ENCODE measurements at regions not wholly inside any gene's neighbourhood (a gene's known extent, or its start where the extent isn't known, plus 50 kb on each side); places are given as distances from the start of the nearest gene placed in this dataset.
"Not testable (repeated sequence)": the region's sequence is repeated elsewhere in the genome, so short reads cannot be mapped to it uniquely, and the experiment has no call there.

DNA sequence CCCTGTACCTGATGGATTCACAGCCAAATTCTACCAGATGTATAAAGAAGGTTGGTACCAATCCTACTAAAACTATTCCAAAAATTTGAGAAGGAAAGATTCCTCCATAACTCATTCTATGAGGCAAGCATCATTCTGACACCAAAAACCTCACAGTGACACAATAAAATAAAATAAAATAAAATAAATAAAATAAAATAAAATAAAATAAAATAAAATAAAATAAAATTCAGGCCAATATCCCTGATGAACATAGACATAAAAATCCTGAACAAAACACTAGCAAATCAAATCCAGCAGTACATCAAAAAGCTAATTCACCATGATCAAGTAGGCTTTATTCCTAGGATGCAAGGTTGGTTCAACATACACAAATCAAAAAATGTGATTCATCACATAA lies 108.1 kb downstream of the PROX1 start:
- DNase-seq (ENCODE audit: low spot score), result not testable (repeated sequence)

DNA sequence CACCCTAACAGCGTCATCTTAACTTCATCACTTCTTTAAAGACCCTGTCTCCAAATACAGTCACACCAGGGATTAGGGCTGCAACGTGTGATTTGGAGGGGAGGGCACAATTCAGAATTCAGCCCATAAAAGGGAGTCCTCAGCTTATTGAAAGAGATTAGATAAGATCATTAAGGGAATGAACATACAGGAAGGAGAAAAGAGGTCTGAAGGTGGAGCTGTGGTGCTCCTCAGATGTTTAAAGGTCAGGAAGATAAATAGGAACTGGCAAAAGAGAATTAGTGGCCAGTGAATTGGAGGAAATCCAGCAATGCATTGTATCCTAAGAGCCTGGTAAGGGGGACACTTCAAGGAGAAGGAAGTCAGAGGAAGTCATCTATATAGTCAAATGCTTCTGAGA lies 113.5 kb downstream of the PROX1 start:
- no peak for DNase-seq (ENCODE audit: low spot score)

DNA sequence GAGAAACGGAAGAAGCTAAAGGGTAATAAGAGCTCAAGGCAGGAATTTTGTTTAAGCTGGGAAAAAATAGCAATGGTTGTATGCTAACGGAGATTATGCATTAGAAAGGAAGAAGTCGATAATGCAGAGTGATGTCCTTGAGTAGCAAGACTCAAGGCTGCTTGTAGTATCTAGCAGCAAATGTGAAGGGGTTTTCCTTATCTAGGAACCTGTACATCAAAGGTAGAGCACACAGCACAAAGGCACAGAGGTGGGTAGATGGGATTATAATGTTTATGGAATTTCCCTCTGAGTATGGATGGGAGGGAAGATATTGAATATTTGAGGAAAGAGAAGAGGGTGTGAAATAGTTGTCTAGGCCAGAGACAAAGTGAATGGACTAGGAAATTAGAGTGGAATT lies 114.1 kb downstream of the PROX1 start:
- no peak for DNase-seq (ENCODE audit: low spot score)

DNA sequence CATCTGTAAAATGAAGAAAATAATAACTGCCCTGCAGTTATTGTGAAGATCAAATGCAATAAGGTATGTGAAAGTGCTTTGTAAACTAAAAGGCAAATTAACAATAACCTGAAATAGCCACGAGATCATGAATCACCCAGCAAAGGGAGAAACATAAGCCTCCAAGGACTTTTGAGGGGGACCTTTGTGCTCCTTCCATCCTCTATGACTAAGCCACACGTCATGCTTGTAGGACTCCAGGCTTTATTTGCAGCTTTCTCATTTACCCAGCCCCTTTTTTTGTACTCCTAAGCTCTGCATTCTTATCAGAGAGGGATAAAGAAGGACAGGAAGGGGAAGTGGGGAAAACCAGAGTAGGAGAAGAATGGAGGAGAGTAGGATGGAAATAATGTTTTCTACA lies 115.1 kb downstream of the PROX1 start:
- DNase-seq (ENCODE audit: low spot score), result no peak

DNA sequence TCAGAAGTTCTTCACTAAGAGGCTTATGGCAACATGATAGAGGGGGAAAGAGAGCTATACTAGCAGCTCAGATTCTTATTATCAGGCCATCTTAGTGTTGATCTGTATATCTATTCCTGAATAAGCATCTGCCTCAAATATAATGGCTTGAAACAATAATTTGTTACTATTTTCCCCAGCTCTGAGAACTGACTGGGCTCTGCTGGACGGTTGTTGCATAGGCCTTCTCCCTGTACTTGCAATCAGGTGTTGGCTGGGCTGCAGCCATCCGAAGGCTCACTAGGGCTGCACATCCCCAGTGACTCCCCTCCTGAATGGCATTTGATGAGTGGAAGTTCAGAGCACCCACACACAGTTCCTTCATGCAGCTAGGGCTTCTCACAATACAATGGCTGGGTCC lies 116.0 kb downstream of the PROX1 start:
- no peak for DNase-seq (ENCODE audit: low spot score)

DNA sequence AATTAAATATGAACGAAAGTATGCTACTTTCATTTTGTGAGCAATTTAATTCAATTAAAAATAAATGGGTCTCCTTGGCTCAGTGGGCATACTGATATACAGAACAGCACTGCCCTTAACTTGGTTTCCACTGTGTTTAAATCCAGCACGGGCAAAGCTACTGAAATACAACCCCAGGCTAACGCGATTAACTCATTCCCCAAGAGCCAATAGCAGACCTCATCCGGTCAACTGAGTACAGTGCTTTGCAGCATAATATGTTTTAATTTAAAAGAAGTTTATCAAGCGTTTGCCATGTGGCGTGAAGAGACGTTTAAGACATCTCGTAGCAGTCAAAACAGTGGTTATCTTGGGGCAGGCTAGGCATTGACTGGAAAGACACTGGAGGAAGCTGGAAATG lies 118.6 kb downstream of the PROX1 start:
- no peak for DNase-seq (ENCODE audit: low spot score)

DNA sequence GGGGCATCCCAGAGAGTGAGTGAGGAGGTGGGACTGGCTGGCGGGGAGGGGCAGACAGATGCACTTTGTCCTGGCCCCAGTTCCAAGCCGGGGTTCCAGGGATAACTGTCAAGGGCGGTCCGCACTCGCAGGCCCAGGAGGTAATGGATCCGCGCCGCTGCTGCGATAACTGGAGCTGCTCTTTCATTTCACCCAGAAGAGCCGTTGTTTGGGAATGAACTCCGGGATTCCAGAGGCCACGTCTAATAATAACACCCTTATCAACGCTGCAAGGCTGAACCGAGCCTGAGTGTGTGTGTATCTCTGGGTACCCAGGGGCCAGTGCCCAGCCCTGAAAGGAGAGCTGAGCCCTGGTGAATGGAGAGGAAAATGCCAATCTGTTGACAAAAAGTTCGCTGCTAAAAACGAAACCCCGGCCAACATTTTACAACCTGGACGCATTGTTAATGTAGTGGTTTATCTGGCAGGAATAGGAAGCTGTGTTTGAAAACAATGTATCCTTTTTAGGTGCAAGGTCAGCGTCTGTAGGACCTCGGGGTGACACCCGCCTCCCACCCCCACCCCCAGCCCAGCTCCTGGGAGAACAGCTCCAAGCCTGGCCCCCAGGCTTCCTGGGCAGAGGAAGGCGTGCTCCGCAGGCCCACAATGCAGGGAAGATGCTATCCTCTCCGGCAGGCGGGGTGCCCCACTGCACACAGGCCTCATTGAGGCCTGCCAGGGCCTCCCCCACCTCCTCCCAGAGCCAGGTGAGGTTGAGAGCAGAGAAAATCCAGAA lies 119.7 kb downstream of the PROX1 start:
- no peak for DNase-seq (ENCODE audit: low spot score)

DNA sequence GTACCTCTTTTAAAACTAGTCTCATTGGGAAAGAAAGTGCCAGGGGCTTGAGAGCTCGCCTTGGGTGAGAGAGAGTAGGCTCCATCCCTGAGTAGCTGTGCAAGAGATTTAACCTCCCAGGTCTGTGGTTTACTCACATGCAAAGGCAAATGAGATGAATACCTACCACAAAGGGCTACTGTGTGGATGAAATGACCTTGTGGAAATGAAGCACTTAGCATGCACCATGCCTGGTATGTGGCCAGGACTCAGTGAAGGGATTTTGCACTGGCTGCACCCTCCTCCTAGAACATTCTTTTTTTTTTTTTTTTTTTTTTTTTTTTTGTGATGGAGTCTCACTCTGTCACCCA lies 120.3 kb downstream of the PROX1 start:
- DNase-seq (ENCODE audit: low spot score), result no peak

DNA sequence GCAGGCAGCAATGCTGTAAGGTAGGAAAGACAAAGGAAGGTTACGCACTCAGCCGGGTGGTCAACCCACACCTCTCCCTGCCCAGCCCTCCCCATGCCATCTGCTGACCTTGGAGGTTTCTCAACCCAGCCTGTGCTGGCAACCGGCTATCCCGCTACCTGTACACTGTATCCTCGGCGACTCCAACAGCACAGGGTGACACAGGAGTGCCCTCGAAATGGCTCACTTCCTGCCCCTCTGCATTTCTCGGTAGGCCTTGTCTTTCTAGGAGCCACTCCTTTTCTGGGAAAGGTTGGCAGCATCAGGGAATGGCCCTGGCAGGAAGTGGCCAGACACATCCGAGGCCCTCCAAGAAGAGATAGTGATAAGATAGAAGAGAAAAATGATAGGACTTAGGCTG lies 124.0 kb downstream of the PROX1 start:
- DNase-seq (ENCODE audit: low spot score), result no peak

DNA sequence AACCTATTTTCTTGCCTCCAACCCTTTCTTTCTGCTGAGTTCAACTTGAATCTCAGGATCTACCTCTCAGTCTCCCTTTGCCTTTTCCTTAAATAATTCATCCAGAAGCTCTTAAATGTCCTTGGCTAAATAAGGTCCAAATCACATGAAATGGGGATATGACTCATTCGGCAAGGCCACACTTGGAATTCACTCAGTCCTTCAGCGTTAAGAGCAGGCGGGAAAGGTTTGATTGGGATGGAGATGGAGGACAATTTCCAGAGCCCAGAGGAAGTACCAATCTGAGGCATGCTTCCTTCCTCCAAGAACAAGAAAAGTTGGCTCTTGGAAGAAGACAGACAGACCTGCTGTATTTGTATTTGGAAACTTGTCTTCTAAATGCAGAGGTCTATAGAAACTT lies 128.5 kb downstream of the PROX1 start:
- no peak for DNase-seq (ENCODE audit: low spot score)

DNA sequence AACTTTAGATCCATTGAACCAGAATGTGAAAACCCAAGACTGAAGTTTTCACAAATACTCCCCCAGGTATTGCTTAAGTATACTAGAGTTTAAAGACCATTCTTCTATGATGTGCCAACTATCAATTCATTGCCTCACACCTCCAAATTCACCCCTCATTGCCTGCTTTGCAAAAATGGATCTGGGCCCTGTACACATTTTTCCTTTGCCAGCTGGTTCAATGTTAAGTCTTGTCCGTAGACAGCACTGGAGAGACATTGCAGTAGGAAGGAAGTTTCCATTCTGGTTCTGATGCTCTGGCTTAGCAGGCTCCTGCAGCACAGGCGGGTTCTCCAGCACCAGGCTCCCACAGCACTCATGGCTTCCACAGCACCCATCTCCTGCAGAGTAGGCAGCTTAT lies 130.0 kb downstream of the PROX1 start:
- no peak for DNase-seq (ENCODE audit: low spot score)

DNA sequence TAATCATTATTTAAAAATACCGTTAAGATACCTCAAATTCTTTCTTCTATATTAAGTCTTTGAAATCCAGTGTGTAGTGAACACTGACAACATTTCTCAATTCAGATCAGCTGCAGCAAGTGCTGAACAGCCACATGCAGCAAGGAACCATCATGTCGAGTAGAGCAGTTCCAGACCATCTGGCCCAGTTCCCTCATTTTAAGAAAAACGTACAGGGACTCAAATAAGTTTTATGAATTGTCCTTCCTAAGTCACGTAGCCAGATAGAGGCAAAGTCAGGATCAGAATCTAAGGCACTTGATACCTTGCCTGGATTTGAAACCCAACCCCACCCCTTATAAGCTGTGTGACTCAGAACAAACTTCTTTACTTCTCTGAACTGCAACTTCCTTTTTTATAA lies 132.4 kb downstream of the PROX1 start:
- no peak for DNase-seq (ENCODE audit: low spot score)

DNA sequence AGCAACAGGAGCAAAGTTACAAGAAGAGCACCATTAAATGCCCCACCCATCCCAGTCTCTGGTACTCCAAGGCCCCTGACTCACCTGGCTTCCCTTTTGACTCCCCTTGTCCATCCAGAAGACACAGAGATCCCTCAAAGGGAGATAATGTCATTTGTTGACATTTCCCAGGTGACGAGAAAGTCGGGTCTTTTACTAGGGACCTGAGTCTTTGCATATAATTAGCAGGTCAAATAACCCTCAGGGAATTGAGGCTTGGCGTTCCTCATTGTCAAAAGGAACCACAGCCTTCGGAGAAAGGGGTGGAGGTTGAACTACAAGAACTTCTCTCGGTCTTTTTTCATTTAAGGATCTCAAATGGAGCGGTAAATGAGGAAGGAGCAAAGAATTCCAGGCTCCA lies 133.2 kb downstream of the PROX1 start:
- no peak for DNase-seq (ENCODE audit: low spot score)

DNA sequence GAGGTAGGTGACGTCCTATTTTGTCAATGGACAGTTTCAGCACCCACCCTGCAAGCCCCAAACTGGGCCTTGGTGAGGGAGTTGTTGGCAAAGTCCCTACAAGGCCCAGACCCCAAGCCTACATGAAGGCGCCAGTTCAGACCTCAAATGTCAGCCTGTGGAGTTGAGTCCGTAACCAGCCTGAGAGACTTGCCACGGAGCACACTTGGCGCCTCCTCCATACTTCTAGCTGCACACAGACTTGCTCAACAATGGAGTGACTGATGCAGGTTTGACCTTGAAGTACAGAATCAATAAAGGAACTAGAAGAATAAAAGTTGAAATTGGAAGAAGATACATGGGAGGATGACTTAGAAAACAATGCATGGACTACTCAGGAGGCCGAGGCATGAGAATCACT lies 134.3 kb downstream of the PROX1 start:
- DNase-seq (ENCODE audit: low spot score), result no peak

DNA sequence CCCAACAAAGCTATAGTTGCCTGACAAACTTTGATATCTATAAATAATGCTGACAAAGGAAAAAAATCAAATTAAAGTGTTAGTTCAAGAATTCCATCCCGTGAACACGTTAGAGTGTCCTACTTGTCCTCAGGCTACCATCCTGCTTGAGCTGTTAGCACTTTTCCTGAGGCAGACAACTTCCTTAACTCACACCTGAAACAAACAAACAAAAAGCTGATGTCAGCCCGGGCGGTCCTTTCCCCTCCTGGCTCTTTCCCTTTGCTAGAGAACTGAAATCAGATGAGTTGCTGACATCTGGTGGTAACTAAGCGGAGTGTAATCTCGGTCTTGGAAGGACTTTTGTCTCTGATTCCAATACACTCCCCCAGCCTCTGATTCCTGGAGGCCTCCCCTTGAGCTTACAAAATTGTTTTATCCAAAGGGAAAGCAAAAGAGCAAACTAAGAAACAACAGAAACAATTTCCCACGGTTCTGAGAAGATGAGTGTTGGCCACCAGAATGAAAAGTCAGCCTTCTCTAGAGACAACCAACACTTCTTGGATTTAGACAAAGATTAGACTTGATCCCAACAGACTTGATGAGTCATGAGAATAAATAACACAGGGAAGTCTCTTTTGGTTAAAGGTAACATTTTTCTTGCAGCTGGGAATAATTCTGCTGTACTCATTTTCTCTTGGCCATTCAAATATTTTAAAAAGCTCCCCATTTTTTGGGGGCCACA lies 135.4 kb downstream of the PROX1 start:
- peak; percentile 30 for DNase-seq (ENCODE audit: low spot score)

DNA sequence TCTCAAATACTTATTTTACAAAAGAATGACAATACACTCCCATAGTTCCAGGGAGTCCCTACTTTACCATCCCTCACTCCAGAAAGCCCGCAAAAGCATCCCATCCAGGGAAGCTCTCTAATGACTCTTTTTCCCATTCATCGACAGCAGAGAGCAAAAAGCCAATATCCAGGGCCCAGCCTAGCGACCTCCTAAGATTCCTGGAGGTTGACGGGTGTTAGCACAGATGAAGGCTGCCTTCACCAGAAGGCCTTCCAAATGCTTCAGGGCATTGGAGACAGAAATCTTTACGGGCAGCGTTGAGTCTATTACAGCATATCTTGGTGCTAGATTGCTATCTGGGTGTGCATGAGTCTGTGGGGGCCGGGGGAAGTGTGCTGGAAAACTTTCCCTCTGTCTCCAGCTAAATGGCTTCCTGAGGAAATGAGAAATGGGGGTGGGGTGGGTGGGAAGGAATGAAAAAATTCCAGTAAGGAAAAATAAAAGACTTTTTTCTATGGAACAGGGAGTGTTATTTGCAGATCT lies 136.6 kb downstream of the PROX1 start:
- no peak for DNase-seq (ENCODE audit: low spot score)

DNA sequence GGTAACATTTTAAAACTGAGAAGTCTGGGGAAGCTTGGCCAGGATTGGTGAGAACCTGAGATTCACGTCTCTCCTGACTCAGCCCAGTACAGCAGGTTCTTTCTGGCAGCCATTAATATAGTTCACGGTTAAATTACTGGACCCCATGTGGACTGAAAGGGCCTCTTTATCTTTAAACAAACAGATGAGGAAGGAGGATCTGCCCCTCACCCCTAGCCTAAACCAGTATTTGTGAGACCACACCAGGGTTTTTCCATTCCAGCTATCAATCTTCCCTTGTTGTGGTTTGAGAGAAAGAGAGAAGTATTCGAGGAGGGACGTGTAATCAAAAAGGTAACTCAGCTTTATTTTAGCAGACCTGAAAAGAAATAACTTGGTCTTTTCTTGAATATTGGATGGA lies 137.1 kb downstream of the PROX1 start:
- no peak for DNase-seq (ENCODE audit: low spot score)

DNA sequence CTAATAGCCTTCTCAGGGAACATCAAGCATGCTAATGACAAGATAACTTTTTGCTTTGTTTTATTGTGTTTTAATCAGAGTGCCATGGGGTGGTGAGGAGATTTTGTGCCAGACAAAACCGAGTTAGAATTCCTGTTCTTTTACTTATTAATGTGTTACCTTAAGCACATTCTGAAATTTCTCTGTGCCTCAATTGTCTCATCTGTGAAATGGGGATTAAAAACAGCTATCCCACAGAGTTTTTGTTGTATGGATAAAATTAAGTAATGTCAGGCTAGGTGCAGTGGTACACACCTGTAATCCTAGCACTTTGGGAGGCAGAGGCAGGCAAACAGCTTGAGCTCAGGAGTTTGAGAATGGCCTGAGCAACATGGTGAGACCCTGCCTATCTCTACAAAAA lies 138.0 kb downstream of the PROX1 start:
- DNase-seq (ENCODE audit: low spot score), result no peak

DNA sequence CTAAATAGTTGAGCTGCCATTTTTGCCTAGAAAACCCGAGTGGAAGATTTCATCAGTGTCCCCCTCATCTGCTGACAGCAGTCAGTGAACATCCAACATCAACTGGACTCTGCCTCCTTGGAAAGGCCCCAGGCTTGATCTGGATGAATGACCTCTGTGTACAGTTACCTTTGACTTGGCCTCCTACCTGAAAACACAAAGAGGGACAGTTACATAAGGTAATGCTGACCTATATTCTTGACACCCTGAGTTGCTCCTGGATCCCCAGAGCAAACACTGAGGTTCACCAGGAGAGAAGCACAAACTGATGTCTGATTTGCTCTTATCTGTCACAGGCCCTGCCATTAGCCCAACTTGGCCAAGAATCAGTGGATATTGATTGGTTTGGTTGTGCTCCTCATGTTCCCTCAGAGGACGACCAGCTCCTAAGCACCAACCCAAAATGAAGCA lies 138.9 kb downstream of the PROX1 start:
- no peak for DNase-seq (ENCODE audit: low spot score)

DNA sequence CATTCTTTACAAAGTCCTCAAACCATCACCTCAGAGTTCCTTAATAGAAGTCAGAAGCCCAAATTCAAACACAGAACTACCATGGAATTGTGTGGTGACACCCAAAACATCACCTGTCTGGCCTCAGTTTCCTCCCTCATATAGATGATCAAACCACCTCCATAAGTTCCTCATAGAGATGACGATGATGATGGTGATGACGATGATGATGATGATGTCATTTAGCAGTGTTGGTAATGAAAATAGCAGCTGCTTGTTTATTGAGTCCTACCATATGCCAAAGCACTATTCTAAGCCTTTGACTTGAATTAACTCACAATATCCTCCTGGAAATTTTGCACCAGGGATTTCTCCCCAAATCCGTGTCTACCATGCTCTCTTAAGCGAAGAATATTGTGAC lies 139.9 kb downstream of the PROX1 start:
- no peak for DNase-seq (ENCODE audit: low spot score)

DNA sequence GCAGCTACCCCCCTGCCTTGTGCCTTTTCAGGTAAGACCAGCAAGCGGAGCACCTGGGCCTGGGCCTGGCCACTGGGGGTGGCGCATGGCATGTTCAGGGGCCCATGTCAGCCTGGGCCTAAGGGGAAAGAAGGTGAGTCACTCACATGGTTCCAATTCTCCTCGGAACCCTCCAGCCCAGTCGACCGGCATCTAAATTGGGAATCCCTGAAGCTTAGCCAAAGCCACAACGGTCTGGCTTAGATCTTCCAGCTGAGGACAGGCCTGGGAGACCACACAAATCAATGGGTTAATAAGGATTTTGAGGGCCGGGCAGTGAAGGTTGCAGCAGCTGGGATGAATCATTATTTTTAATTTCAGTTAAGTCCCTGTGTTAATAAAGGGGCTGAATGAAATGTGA lies 145.1 kb upstream of the SMYD2 start:
- DNase-seq (ENCODE audit: low spot score), result no peak

DNA sequence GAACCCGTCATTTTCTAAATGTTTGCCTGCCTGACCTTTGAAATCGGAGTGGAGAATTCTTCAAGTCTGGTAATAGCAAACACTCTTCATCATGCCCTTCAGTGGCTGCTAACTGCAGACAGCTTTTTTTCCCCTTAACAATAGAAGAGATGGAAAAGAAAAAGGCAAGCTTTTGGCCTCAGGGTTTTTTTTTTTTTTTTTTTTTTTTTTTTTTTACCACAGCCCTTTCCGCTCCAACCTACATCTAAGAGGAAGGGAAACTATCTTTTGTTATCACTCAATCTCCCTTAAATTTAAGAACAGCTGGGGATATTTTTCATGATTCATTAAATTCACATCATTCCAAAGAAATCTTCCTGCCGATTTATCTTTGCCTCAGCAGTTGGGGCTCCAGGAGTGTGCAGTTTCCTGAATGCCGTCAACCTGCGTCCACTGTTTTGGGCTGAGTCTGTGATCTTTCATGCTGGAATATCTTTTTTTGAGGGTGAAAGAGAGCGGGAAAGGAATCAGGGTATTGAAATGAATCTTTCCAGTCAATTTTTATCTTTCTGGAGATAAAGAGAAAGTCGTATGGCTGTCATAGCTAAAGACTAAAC lies 144.5 kb upstream of the SMYD2 start:
- DNase-seq (ENCODE audit: low spot score), result no peak

DNA sequence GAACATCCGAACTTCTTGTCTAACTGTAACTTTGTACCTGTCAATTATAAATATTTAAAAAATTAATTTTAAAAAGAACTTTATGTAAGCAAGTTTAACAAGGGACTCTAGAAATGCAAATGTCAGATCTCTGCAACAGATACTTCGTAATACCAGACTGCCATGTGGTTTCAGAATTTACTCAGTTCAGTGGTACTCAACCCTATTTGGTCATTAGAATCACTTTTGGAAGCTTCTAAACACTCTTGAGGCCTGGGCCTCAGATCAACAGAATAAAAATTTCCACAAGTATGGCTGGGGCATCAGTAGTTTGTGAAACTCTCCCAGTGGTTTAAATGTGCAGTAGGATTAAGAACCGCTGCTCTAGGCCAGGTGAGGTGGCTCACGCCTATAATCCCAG lies 139.5 kb upstream of the SMYD2 start:
- no peak for DNase-seq (ENCODE audit: low spot score)

All from CD4-positive, alpha-beta T cell treated with Interleukin-6 at 100 ng/mL for 8 hours (primary cell).